AG10803 (cell line): ENCODE measurements at regions not wholly inside any gene's neighbourhood (a gene's known extent, or its start where the extent isn't known, plus 50 kb on each side); places are given as distances from the start of the nearest gene placed in this dataset.
A peak's percentile ranks its signal among the peaks of the same experiment; 100 is the strongest.
"Not testable (repeated sequence)": the region's sequence is repeated elsewhere in the genome, so short reads cannot be mapped to it uniquely, and the experiment has no call there.

Experiments
- DNase-seq: peaks from one replicate; pipeline ENCODE4 v3.0.0; 2010; ENCODE audit warnings: low read depth
- H3K4me3 ChIP-seq: 2 replicates; pipeline ENCODE4 v1.5.1; 2011; ENCODE audit warnings: mild to moderate bottlenecking, low read length, control low read depth
- CTCF ChIP-seq: conservative IDR thresholded peaks from 2 replicates; pipeline ENCODE4 v1.5.1; 2011; ENCODE audit warnings: mild to moderate bottlenecking, low read length, control low read depth, inconsistent platforms

DNA sequence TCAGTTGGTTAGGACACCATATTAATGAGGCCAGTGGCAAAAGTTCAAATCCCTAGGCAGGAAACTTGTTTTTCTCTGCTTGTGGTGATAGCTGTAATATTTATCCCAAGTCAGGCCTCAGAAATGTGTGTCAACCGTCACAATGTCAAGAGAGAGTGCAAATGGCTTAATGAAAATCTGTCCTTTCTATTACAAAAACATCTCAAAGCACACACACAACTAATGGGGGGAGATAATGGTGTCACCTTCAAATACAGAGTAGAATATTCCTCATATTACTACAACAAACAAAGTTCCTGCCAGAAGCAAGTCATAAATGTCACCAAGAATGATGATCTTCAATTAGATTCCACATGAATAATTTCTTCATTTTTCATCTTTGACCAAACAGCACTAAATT, 127.2 kb upstream of the MARCHF11 start:
- DNase-seq: no peak
- TF ChIP-seq CTCF: no peak
- H3K4me3 ChIP-seq: no peak overlapping the region

DNA sequence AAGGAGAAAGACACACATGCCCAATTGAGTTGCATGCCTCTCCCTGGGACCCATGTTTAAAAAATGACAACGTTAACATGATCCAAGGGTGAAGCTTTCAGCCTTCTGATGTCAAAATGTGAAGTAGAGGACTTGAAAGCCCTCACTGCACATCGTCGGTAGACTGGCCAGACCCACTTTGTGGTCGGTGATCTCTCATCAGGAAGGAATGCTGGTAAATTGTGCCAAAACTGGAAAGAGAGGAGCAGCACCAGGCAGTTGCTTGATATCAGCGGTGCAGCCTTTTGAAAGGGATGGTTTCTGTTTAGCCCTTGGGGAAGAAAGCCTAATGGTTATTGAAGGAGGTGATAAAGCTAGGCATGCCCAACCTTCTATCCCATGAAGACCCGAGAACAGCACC, 125.3 kb upstream of the MARCHF11 start:
- no peak overlapping the region for H3K4me3 ChIP-seq
- no peak for TF ChIP-seq CTCF
- peak; percentile 41 for DNase-seq

GRCh38 chr5:16296946-16297345, 117.4 kb upstream of the MARCHF11 start:
- no peak for DNase-seq
- no peak overlapping the region for H3K4me3 ChIP-seq
- TF ChIP-seq CTCF: no peak

GRCh38 chr5:16291894-16292293, 112.3 kb upstream of the MARCHF11 start:
- TF ChIP-seq CTCF: no peak
- DNase-seq: no peak
- no peak overlapping the region for H3K4me3 ChIP-seq

GRCh38 chr5:16291474-16291873, 111.9 kb upstream of the MARCHF11 start:
- no peak for DNase-seq
- TF ChIP-seq CTCF: no peak
- H3K4me3 ChIP-seq: no peak overlapping the region

GRCh38 chr5:16283791-16284190, 104.2 kb upstream of the MARCHF11 start:
- TF ChIP-seq CTCF: no peak

DNA sequence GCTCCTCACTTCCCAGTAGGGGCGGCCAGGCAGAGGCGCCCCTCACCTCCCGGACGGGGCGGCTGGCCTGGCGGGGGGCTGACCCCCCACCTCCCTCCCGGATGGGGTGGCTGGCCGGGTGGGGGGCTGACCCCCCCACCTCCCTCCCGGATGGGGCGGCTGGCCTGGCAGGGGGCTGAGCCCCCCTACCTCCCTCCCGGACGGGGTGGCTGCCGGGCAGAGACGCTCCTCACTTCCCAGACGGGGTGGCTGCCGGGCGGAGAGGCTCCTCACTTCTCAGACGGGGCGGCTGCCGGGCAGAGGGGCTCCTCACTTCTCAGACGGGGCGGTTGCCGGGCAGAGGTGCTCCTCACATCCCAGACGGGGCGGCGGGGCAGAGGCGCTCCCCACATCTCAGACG, 97.3 kb upstream of the MARCHF11 start:
- not testable (repeated sequence) for DNase-seq, H3K4me3 ChIP-seq

More at GRCh38 chr5:16283791-16284190, 104.2 kb upstream of the MARCHF11 start:
- no peak overlapping the region for H3K4me3 ChIP-seq
- no peak for DNase-seq

GRCh38 chr5:16271851-16272250, 92.3 kb upstream of the MARCHF11 start:
- H3K4me3 ChIP-seq: no peak overlapping the region
- TF ChIP-seq CTCF: no peak
- DNase-seq: no peak
